NCI-H526 (cell line): ENCODE measurements at regions not wholly inside any gene's neighbourhood (a gene's known extent, or its start where the extent isn't known, plus 50 kb on each side); places are given as distances from the start of the nearest gene placed in this dataset.
A peak's percentile ranks its signal among the peaks of the same experiment; 100 is the strongest.

Source experiments
- DNase-seq, 2 experiments: peaks; one replicate each; lab custom pipeline; 2025; lab: John Stamatoyannopoulos, UW

GRCh38 chr7:142371586-142372377 is 113.9 kb upstream of the PRSS58 start:
- no peak for DNase-seq

GRCh38 chr7:142365410-142365842 is 107.6 kb upstream of the PRSS58 start:
- DNase-seq: no peak

GRCh38 chr7:142364551-142364950 is 106.7 kb upstream of the PRSS58 start:
- DNase-seq: no peak

- DNase-seq: no peak
These were observed 104.5 kb upstream of the PRSS58 start for GRCh38 chr7:142362349-142362748.

GRCh38 chr7:142359694-142360279 is 101.9 kb upstream of the PRSS58 start:
- DNase-seq: no peak

- peak; percentile 76 to 83 for DNase-seq
These were observed 100.2 kb upstream of the PRSS58 start for GRCh38 chr7:142357953-142358520.

- peak; percentile 79 to 92 for DNase-seq
These were observed 98.3 kb upstream of the PRSS58 start for GRCh38 chr7:142356166-142356565.

GRCh38 chr7:142355328-142355727 is 97.5 kb upstream of the PRSS58 start:
- no peak for DNase-seq

GRCh38 chr7:142353147-142354060 is 95.5 kb upstream of the PRSS58 start:
- DNase-seq: no peak

- DNase-seq: no peak
These were observed 94.7 kb upstream of the PRSS58 start for GRCh38 chr7:142352543-142352942.

GRCh38 chr7:142351145-142351544 is 93.3 kb upstream of the PRSS58 start:
- no peak for DNase-seq

- no peak for DNase-seq
These were observed 92.0 kb upstream of the PRSS58 start for GRCh38 chr7:142349670-142350405.

GRCh38 chr7:142348921-142349405 is 91.1 kb upstream of the PRSS58 start:
- DNase-seq: no peak

GRCh38 chr7:142348100-142348499 is 90.2 kb upstream of the PRSS58 start:
- DNase-seq: no peak

GRCh38 chr7:142347091-142347490 is 89.2 kb upstream of the PRSS58 start:
- no peak for DNase-seq

- DNase-seq: no peak
These were observed 88.0 kb upstream of the PRSS58 start for GRCh38 chr7:142345811-142346210.

- DNase-seq: peak; percentile 38 to 80
These were observed 81.0 kb upstream of the PRSS58 start for GRCh38 chr7:142338633-142339501.

GRCh38 chr7:142337054-142338001 is 79.5 kb upstream of the PRSS58 start:
- no peak for DNase-seq

GRCh38 chr7:142334806-142335205 is 76.9 kb upstream of the PRSS58 start:
- no peak for DNase-seq
